Skeletal muscle satellite cell (primary cell): ENCODE measurements at regions not wholly inside any gene's neighbourhood (a gene's known extent, or its start where the extent isn't known, plus 50 kb on each side); places are given as distances from the start of the nearest gene placed in this dataset.
"Not testable (repeated sequence)": the region's sequence is repeated elsewhere in the genome, so short reads cannot be mapped to it uniquely, and the experiment has no call there.

Experiments used
- H3K27me3 ChIP-seq: 2 replicates; pipeline ENCODE4 v1.7.0; 2013; ENCODE audit warnings: low read length; ENCODE audit not compliant: control insufficient read depth, insufficient read depth
- H3K36me3 ChIP-seq: 2 replicates; pipeline ENCODE4 v1.7.0; 2013; ENCODE audit warnings: mild to moderate bottlenecking, control low read depth, low read length; ENCODE audit not compliant: insufficient read depth
- H3K4me1 ChIP-seq: 2 replicates; pipeline ENCODE4 v1.7.0; 2013; ENCODE audit warnings: low read length; ENCODE audit not compliant: control insufficient read depth, insufficient read depth
- H3K4me2 ChIP-seq: 2 replicates; pipeline ENCODE4 v1.7.0; 2013; ENCODE audit warnings: mild to moderate bottlenecking, low read length
- H3K4me3 ChIP-seq: 2 replicates; pipeline ENCODE4 v1.7.0; 2013; ENCODE audit warnings: low read length
- H3K9ac ChIP-seq: 2 replicates; pipeline ENCODE4 v1.7.0; 2013; ENCODE audit warnings: mild to moderate bottlenecking, low read depth, low read length, moderate library complexity
- H3K9me3 ChIP-seq: replicated peaks from 2 replicates; pipeline ENCODE4 v1.7.0; 2013; ENCODE audit warnings: mild to moderate bottlenecking, control low read depth, low read length

DNA sequence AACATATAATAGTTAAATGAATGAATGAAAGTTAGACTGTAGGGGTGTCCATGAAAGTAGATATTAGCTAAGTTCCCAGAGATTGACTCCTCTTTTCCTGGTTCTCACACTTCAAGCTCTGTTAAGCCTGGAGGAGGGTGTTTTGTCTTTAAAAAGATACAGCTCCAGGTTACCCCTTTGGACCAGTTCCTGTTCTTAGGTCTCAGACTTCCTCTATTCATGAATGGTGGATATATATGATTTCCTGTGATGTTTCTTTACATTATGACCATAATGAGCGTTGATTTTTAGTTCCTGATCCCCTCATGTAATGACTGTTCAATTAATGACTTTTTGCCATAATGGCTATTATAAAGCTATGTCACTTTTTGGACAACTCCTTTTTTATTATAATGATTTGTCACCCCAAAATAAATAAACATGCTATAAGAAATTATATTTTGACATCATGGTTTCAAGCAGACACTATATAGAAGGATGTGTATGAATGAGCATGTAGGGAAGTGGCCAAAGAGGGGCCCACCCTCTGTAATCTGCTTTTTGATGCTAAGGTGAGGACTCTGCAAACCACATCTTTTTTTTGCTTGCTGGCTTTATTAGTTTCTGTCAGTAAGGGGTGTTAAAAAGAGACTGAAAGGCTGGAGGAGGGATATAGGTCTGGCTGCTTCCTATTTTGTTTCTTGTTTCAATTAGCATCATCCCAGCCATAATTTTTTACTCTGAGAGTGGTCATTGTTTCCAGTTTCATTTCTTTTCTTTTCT lies 115.2 kb downstream of the FAM72B start:
- H3K9ac ChIP-seq, H3K36me3 ChIP-seq, H3K9me3 ChIP-seq, H3K4me2 ChIP-seq, H3K4me1 ChIP-seq, H3K4me3 ChIP-seq, H3K27me3 ChIP-seq: not testable (repeated sequence)

DNA sequence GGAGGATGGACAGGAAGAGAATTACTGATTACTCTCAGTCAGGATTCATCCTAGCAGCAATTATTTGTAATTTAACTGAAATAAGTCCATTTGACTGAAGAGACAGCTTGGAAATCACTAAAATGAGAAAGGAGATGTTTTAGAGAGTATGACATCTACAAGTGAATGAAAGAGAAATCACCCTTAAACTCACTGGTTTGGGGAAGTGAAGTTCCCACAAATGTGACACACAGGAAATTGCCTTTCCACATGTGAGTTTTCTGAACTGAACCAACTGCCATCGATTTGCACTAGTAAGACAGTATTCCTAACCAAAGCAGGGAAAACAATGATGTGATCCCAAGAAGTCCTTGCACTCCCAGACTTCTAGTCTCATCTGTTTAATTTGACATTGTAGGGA lies 110.3 kb downstream of the FAM72B start:
- not testable (repeated sequence) for H3K4me2 ChIP-seq, H3K4me1 ChIP-seq, H3K36me3 ChIP-seq, H3K9ac ChIP-seq, H3K4me3 ChIP-seq, H3K27me3 ChIP-seq, H3K9me3 ChIP-seq

DNA sequence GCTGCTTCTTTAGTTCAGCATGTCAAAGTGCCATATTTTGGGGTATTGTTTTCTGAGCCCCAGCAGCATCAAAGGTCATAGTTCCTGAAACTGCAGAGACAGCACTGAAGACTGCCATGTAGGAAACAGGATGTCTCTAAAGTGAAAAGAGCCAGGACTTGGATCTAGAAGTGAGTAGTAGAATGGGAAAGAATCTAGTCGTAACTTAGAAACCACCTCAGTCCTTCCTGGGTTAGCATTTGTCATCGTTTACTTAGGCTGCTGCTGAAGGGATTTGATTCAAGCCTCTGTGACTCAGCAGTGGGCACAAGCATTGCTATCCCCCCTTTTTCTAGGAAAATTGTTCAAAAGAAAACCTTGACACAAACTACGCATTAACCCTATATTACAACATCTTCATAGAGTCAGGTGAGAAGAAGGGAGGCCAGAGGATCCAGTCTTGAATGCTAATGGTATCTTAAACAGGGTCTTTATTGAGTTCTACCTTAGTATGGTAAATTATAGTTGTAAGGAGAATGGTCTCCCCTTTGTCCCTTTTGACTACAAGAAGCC lies 108.8 kb downstream of the FAM72B start:
- H3K4me1 ChIP-seq, H3K36me3 ChIP-seq, H3K27me3 ChIP-seq, H3K4me2 ChIP-seq, H3K9ac ChIP-seq, H3K9me3 ChIP-seq, H3K4me3 ChIP-seq: not testable (repeated sequence)

GRCh38 chr1:121076674-121077073 lies 107.5 kb downstream of the FAM72B start:
- H3K4me3 ChIP-seq, H3K9ac ChIP-seq, H3K4me2 ChIP-seq, H3K9me3 ChIP-seq, H3K4me1 ChIP-seq, H3K36me3 ChIP-seq, H3K27me3 ChIP-seq: not testable (repeated sequence)

- H3K9ac ChIP-seq, H3K4me1 ChIP-seq, H3K36me3 ChIP-seq, H3K9me3 ChIP-seq, H3K4me2 ChIP-seq, H3K4me3 ChIP-seq, H3K27me3 ChIP-seq: not testable (repeated sequence)
Observed at GRCh38 chr1:121079655-121080054, 104.5 kb downstream of the FAM72B start.

GRCh38 chr1:121080197-121080903 lies 103.8 kb downstream of the FAM72B start:
- H3K27me3 ChIP-seq, H3K4me1 ChIP-seq, H3K9ac ChIP-seq, H3K9me3 ChIP-seq, H3K4me3 ChIP-seq, H3K36me3 ChIP-seq, H3K4me2 ChIP-seq: not testable (repeated sequence)

DNA sequence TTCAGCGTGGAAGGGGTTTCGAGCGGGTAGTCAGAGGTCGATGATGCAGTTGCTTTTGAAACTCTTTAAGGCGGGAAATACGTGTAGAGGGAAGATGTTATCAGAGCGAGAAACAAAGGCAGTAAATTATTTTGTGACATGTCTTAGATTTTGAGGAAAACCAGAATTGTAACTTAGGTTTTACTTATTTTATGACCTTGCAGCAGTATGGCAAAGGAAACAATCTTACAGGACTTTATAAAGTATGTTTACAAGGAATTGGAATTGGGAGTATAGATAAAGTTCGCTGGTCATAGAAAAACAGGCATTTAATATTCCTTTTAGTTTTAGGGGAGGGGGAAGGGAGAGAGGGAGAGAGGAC lies 103.3 kb downstream of the FAM72B start:
- H3K9me3 ChIP-seq, H3K9ac ChIP-seq, H3K4me1 ChIP-seq, H3K36me3 ChIP-seq, H3K27me3 ChIP-seq, H3K4me2 ChIP-seq, H3K4me3 ChIP-seq: not testable (repeated sequence)

DNA sequence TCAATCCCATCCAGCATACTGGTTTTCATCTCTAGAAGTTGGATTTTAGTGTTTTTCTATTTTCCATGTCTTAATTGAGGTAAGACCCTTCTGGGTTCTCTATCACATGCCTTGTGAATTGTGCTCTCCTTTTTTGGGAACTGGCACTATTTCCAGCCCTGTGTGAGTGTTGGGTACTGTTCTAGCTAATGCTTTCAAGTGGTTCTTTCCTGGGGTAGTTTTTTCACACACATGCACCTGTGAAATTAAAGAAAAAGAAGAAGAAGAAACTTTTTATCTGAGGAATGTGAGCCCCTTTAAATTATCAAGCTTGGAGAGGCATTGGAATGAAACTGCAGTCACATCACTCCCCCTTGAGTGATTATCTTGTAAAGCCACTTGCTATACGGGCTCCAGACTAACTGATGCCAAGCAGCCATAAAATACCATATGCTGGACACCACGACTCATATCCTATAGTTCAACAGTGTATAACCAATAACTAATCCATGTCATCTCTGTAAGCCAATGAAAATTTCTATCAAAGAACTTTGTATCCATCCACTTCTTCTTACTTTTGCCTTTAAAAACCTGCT lies 102.4 kb downstream of the FAM72B start:
- not testable (repeated sequence) for H3K9ac ChIP-seq, H3K36me3 ChIP-seq, H3K4me1 ChIP-seq, H3K4me3 ChIP-seq, H3K9me3 ChIP-seq, H3K4me2 ChIP-seq, H3K27me3 ChIP-seq

GRCh38 chr1:121082995-121083394 lies 101.1 kb downstream of the FAM72B start:
- not testable (repeated sequence) for H3K9me3 ChIP-seq, H3K27me3 ChIP-seq, H3K4me2 ChIP-seq, H3K4me3 ChIP-seq, H3K9ac ChIP-seq, H3K4me1 ChIP-seq, H3K36me3 ChIP-seq

- H3K4me3 ChIP-seq, H3K4me1 ChIP-seq, H3K27me3 ChIP-seq, H3K36me3 ChIP-seq, H3K9ac ChIP-seq, H3K9me3 ChIP-seq, H3K4me2 ChIP-seq: not testable (repeated sequence)
Observed at GRCh38 chr1:121086249-121086648, 97.9 kb downstream of the FAM72B start.

GRCh38 chr1:121087221-121087620 lies 96.9 kb downstream of the FAM72B start:
- not testable (repeated sequence) for H3K9me3 ChIP-seq, H3K4me1 ChIP-seq, H3K27me3 ChIP-seq, H3K4me3 ChIP-seq, H3K4me2 ChIP-seq, H3K36me3 ChIP-seq, H3K9ac ChIP-seq

GRCh38 chr1:121088568-121088967 lies 95.6 kb downstream of the FAM72B start:
- not testable (repeated sequence) for H3K9ac ChIP-seq, H3K36me3 ChIP-seq, H3K9me3 ChIP-seq, H3K4me1 ChIP-seq, H3K4me2 ChIP-seq, H3K4me3 ChIP-seq, H3K27me3 ChIP-seq
